HCT116 (cell line): ENCODE measurements at regions not wholly inside any gene's neighbourhood (a gene's known extent, or its start where the extent isn't known, plus 50 kb on each side); places are given as distances from the start of the nearest gene placed in this dataset.
"Not testable (repeated sequence)": the region's sequence is repeated elsewhere in the genome, so short reads cannot be mapped to it uniquely, and the experiment has no call there.

Experiments
- ATAC-seq: fragments of 200-7000 bp; cut with Tn5 transposase; 2 replicates; pipeline ENCODE4 v1.9.1; 2020; ENCODE audit warnings: mild to moderate bottlenecking, moderate library complexity
- BruUV-seq: library from RNA; stranded (reverse); fragments of 400-500 nt; replicated peaks from 2 replicates; lab custom pipeline; 2021; lab: Mats Ljungman, UMichigan
- CTCF ChIA-PET: fragments of 300-600 bp; sonication (Branson Sonifier 250); formaldehyde crosslinking; loops from one replicate; lab custom pipeline; 2021; ENCODE audit warnings: antibody characterized with exemption; lab: Charles Lee
- POLR2A ChIA-PET: fragments of 300-600, 350-600 bp; sonication (Branson Sonifier 250); formaldehyde crosslinking; loops from one replicate; lab custom pipeline; 2021; ENCODE audit warnings: antibody characterized with exemption; lab: Charles Lee
- RAD21 ChIA-PET, 2 experiments: fragments of 300-600 bp; sonication (Branson Sonifier 250); formaldehyde crosslinking; loops; one replicate each; lab custom pipeline; 2023; ENCODE audit warnings: low total read pairs in 2 of 2; ENCODE audit not compliant: uncharacterized antibody in 2 of 2, unreplicated experiment in 2 of 2, low non-redundant PET in 1 of 2; lab: Charles Lee
- DNase-seq: peaks from one replicate; pipeline ENCODE4 v3.0.0-alpha.2; 2010; ENCODE audit warnings: low read depth, low spot score
- H2AFZ ChIP-seq: fragments of 200-600 bp; shearing (Covaris generic), sonication (generic); 2 replicates; pipeline ENCODE4 v1.6.1; 2017; ENCODE audit warnings: low read depth, mixed run types, mixed read lengths, antibody characterized with exemption, low read length; ENCODE audit not compliant: poor library complexity, severe bottlenecking
- H3K27ac ChIP-seq: 2 replicates; pipeline ENCODE4 v1.5.1; 2012; ENCODE audit warnings: low read depth, low read length
- H3K27me3 ChIP-seq: fragments of 200-600 bp; sonication (generic); 2 replicates; pipeline ENCODE4 v1.6.1; 2016; ENCODE audit warnings: mixed run types, low read length, mixed read lengths; ENCODE audit not compliant: insufficient read depth
- H3K36me3 ChIP-seq, 2 experiments: fragments of 200-500 bp in 1 of 2; fragments of 200-600 bp in 1 of 2; sonication (Bioruptor generic) in 1 of 2; sonication (generic) in 1 of 2; 2 replicates each; pipeline versions ENCODE4 v1.5.1 to v1.6.1; 2014 to 2016; ENCODE audit warnings: low read length in 2 of 2, inconsistent platforms in 1 of 2, mixed read lengths in 1 of 2, mixed run types in 1 of 2; ENCODE audit not compliant: insufficient read depth in 2 of 2, control insufficient read depth in 1 of 2
- H3K4me1 ChIP-seq, 2 experiments: fragments of 200-600 bp in 1 of 2; sonication (generic) in 1 of 2; 2 replicates each; pipeline versions ENCODE4 v1.5.1 to v1.6.1; 2012 to 2017; ENCODE audit warnings: low read length in 2 of 2, inconsistent platforms in 1 of 2, mild to moderate bottlenecking in 1 of 2, mixed read lengths in 1 of 2, mixed run types in 1 of 2, moderate library complexity in 1 of 2; ENCODE audit not compliant: insufficient read depth in 2 of 2, control insufficient read depth in 1 of 2
- H3K4me2 ChIP-seq: fragments of 200-600 bp; sonication (generic); 2 replicates; pipeline ENCODE4 v1.6.1; 2017; ENCODE audit warnings: mixed run types, low read length, mixed read lengths
- H3K4me3 ChIP-seq, 2 experiments: fragments of 200-600 bp in 1 of 2; sonication (generic) in 1 of 2; replicated peaks in 1 of 2; 2 replicates each; pipeline ENCODE4 v1.5.1; 2011 to 2016; ENCODE audit warnings: low read length in 2 of 2, control low read depth in 1 of 2, low read depth in 1 of 2, mild to moderate bottlenecking in 1 of 2, mixed read lengths in 1 of 2, mixed run types in 1 of 2
- H3K79me2 ChIP-seq: fragments of 200-600 bp; sonication (generic); 2 replicates; pipeline ENCODE4 v1.6.1; 2017; ENCODE audit warnings: mild to moderate bottlenecking, mixed run types, low read length, moderate library complexity, mixed read lengths; ENCODE audit not compliant: insufficient read depth
- H3K9ac ChIP-seq: fragments of 200-600 bp; sonication (generic); 2 replicates; pipeline ENCODE4 v1.6.1; 2016; ENCODE audit warnings: low read length, mixed read lengths
- H3K9me2 ChIP-seq: fragments of 200-600 bp; sonication (generic), shearing (Covaris generic); 2 replicates; pipeline ENCODE4 v1.6.1; 2017; ENCODE audit warnings: mixed run types, mild to moderate bottlenecking, moderate library complexity; ENCODE audit not compliant: insufficient read depth
- H3K9me3 ChIP-seq, 2 experiments: fragments of 200-500 bp in 1 of 2; fragments of 200-600 bp in 1 of 2; sonication (Bioruptor generic) in 1 of 2; sonication (generic) in 1 of 2; 2 replicates each; pipeline ENCODE4 v1.6.1; 2014 to 2017; ENCODE audit warnings: low read length in 2 of 2, mixed read lengths in 2 of 2, inconsistent platforms in 1 of 2, low read depth in 1 of 2, mild to moderate bottlenecking in 1 of 2, mixed run types in 1 of 2, moderate library complexity in 1 of 2; ENCODE audit not compliant: control insufficient read depth in 1 of 2, insufficient read depth in 1 of 2
- H4K20me1 ChIP-seq: fragments of 200-600 bp; sonication (generic), shearing (Covaris generic); 2 replicates; pipeline ENCODE4 v1.6.1; 2017; ENCODE audit warnings: mixed run types, mild to moderate bottlenecking, moderate library complexity; ENCODE audit not compliant: insufficient read depth
- ATF3 ChIP-seq: IDR thresholded peaks from 2 replicates; pipeline ENCODE4 v1.6.1; 2012
- CBX3 ChIP-seq: IDR thresholded peaks from 2 replicates; pipeline ENCODE4 v1.6.1; 2012; ENCODE audit warnings: low read depth
- CTCF ChIP-seq, 3 experiments: fragments of 200-600 bp in 1 of 3; sonication (generic) in 1 of 3; IDR thresholded peaks in 2 of 3; conservative IDR thresholded peaks in 1 of 3; 2 replicates each; pipeline ENCODE4 v1.5.1; 2012 to 2017; ENCODE audit warnings: low read depth in 2 of 3, low read length in 2 of 3, antibody characterized with exemption in 1 of 3, borderline replicate concordance in 1 of 3, control low read depth in 1 of 3, mild to moderate bottlenecking in 1 of 3, mixed read lengths in 1 of 3, mixed run types in 1 of 3, moderate library complexity in 1 of 3; ENCODE audit not compliant: insufficient read depth in 1 of 3
- EGR1 ChIP-seq: IDR thresholded peaks from 2 replicates; pipeline ENCODE4 v1.6.1; 2012; ENCODE audit warnings: low read depth
- ELF1 ChIP-seq: IDR thresholded peaks from 2 replicates; pipeline ENCODE4 v1.6.1; 2012; ENCODE audit warnings: low read depth, borderline replicate concordance
- FOSL1 ChIP-seq: IDR thresholded peaks from 2 replicates; pipeline ENCODE4 v1.6.1; 2012; ENCODE audit warnings: low read depth
- JUND ChIP-seq: IDR thresholded peaks from 2 replicates; pipeline ENCODE4 v1.6.1; 2012
- POLR2AphosphoS5 ChIP-seq: IDR thresholded peaks from 2 replicates; pipeline ENCODE4 v1.6.1; 2011; ENCODE audit warnings: mild to moderate bottlenecking, low read depth, low read length, moderate library complexity
- RAD21 ChIP-seq: IDR thresholded peaks from 2 replicates; pipeline ENCODE4 v1.6.1; 2012; ENCODE audit warnings: low read depth, mild to moderate bottlenecking
- REST ChIP-seq: IDR thresholded peaks from 2 replicates; pipeline ENCODE4 v1.6.1; 2012; ENCODE audit warnings: low read depth
- SIN3A ChIP-seq: IDR thresholded peaks from 2 replicates; pipeline ENCODE4 v1.6.1; 2012; ENCODE audit warnings: low read depth
- SP1 ChIP-seq: IDR thresholded peaks from 2 replicates; pipeline ENCODE4 v1.6.1; 2012; ENCODE audit warnings: low read depth
- TCF7L2 ChIP-seq: IDR thresholded peaks from 2 replicates; pipeline ENCODE4 v1.7.0; 2011; ENCODE audit warnings: borderline replicate concordance, inconsistent platforms; ENCODE audit not compliant: insufficient read depth, insufficient read length; ENCODE audit errors: extremely low read depth
- ZFX ChIP-seq: fragments of 450-650 bp; IDR thresholded peaks from 2 replicates; pipeline ENCODE4 v1.6.1; 2017
- intact Hi-C: fragments of 100-400 bp; cut with micrococcal nuclease; formaldehyde crosslinking; loops from 2 replicates; pipeline ENCODE4 v1.10.0; 2022

- ATAC-seq, result no peak
- H3K9ac ChIP-seq, result no peak overlapping the region
- H2AFZ ChIP-seq, result no peak overlapping the region
- ChIA-PET RAD21 (no interaction called here), CTCF (no interaction called here), POLR2A (no interaction called here)
- intact Hi-C loops, result no loop called here
- no peaks in the 10 kb centered on the region for H3K27me3 ChIP-seq
- no peak overlapping the region for H3K4me3 ChIP-seq
- no peak overlapping the region for H3K27ac ChIP-seq
- no peaks in the 10 kb centered on the region for H3K4me1 ChIP-seq
- no peak for DNase-seq
- no TSS peak for BruUV-seq
- no peak overlapping the region for H3K4me2 ChIP-seq
- no peaks in the 10 kb centered on the region for H4K20me1 ChIP-seq
- no peaks in the 10 kb centered on the region for H3K36me3 ChIP-seq
- no peaks in the 10 kb centered on the region for H3K9me2 ChIP-seq
- no peaks in the 10 kb centered on the region for H3K79me2 ChIP-seq
- TF ChIP-seq REST (no peak), TCF7L2 (no peak), SIN3A (no peak), CTCF (IDR thresholded peaks at IDR 0.05 in 2 of 3, conservative IDR thresholded peaks at IDR 0.05 in 1 of 3; ENCODE audit: borderline replicate concordance in 1 of 3, insufficient read depth in 1 of 3, low read depth in 2 of 3, low read length in 2 of 3) (no peak), JUND (no peak), SP1 (no peak), ATF3 (no peak), ZFX (no peak), CBX3 (no peak), POLR2AphosphoS5 (no peak), ELF1 (no peak), EGR1 (no peak), RAD21 (no peak), FOSL1 (no peak)
- H3K9me3 ChIP-seq, result no peaks in the 10 kb centered on the region
These were observed 59.7 kb downstream of the HMGB3 start for GRCh38 chrX:151042842-151043241.

GRCh38 chrX:151066373-151066772, 83.2 kb downstream of the HMGB3 start:
- H3K4me1 ChIP-seq, intact Hi-C loops, H3K9ac ChIP-seq, DNase-seq, H2AFZ ChIP-seq, H3K9me3 ChIP-seq, ATAC-seq, H3K27ac ChIP-seq, H3K4me3 ChIP-seq, H4K20me1 ChIP-seq, H3K9me2 ChIP-seq, CTCF ChIA-PET, H3K4me2 ChIP-seq, POLR2A ChIA-PET, H3K36me3 ChIP-seq, H3K79me2 ChIP-seq, H3K27me3 ChIP-seq, RAD21 ChIA-PET, BruUV-seq: not testable (repeated sequence)
